A673 (cell line): ENCODE measurements at regions not wholly inside any gene's neighbourhood (a gene's known extent, or its start where the extent isn't known, plus 50 kb on each side); places are given as distances from the start of the nearest gene placed in this dataset.

ENCODE experiments used
- CTCF ChIP-seq: fragments of 300-800, 200-600 bp; sonication (generic); conservative IDR thresholded peaks from 2 replicates; pipeline ENCODE4 v1.5.1; 2017; ENCODE audit warnings: low read depth, mild to moderate bottlenecking, antibody characterized with exemption, low read length, moderate library complexity, mixed read lengths
- EZH2 ChIP-seq: fragments of 200-600 bp; sonication (generic); IDR thresholded peaks from 2 replicates; pipeline ENCODE4 v1.6.1; 2017; ENCODE audit warnings: borderline replicate concordance, low read depth, mild to moderate bottlenecking, mixed read lengths, antibody characterized with exemption, low read length; ENCODE audit not compliant: poor library complexity, severe bottlenecking

- no peak for TF ChIP-seq CTCF
- no peak for TF ChIP-seq EZH2
These were observed 56.3 kb upstream of the SLC22A11 start for GRCh38 chr11:64499261-64500004.
